Endothelial cell of umbilical vein (primary cell): ENCODE measurements at regions not wholly inside any gene's neighbourhood (a gene's known extent, or its start where the extent isn't known, plus 50 kb on each side); places are given as distances from the start of the nearest gene placed in this dataset.

Source experiments
- BruUV-seq: library from RNA; stranded (reverse); fragments of 400-500 nt; replicated peaks from 2 replicates; lab custom pipeline; 2021; lab: Mats Ljungman, UMichigan
- CTCF ChIA-PET: fragments of 300-600, 350-600 bp; sonication (Branson Sonifier 250); formaldehyde crosslinking; loops from one replicate; lab custom pipeline; 2021; ENCODE audit warnings: antibody characterized with exemption, inconsistent platforms; lab: Charles Lee
- POLR2A ChIA-PET: fragments of 300-600, 350-600 bp; sonication (Branson Sonifier 250); formaldehyde crosslinking; loops from one replicate; lab custom pipeline; 2021; ENCODE audit warnings: antibody characterized with exemption, inconsistent platforms; lab: Charles Lee
- DNase-seq: peaks from one replicate; pipeline ENCODE4 v3.0.0-alpha.2; 2011; ENCODE audit warnings: low read depth, low spot score
- FAIRE-seq: peaks from 2 replicates; lab custom pipeline; 2011; peaks lifted over from hg19 to GRCh38; lab: Jason Lieb, UNC
- H2AFZ ChIP-seq: 2 replicates; pipeline ENCODE4 v1.6.0; 2012; ENCODE audit warnings: low read depth, low read length, control low read depth, inconsistent platforms
- H3K27ac ChIP-seq: 2 replicates; pipeline ENCODE4 v1.5.1; 2011; ENCODE audit warnings: low read depth, mild to moderate bottlenecking, control low read depth, low read length, moderate library complexity; ENCODE audit not compliant: insufficient read depth
- H3K27me3 ChIP-seq, 2 experiments: 2 replicates each; pipeline versions ENCODE4 v1.6.0 to v1.6.1; 2011; ENCODE audit warnings: low read length in 2 of 2, mixed read lengths in 1 of 2; ENCODE audit not compliant: control insufficient read depth in 2 of 2, insufficient read depth in 2 of 2
- H3K36me3 ChIP-seq, 2 experiments: 2 replicates in 1 of 2; 3 replicates in 1 of 2; pipeline ENCODE4 v1.5.1; 2011; ENCODE audit warnings: low read length in 2 of 2, mild to moderate bottlenecking in 1 of 2, moderate library complexity in 1 of 2; ENCODE audit not compliant: control insufficient read depth in 2 of 2, insufficient read depth in 2 of 2; ENCODE audit errors: extremely low read depth in 1 of 2
- H3K4me1 ChIP-seq: 3 replicates; pipeline ENCODE4 v1.5.1; 2011; ENCODE audit warnings: mild to moderate bottlenecking, low read length; ENCODE audit not compliant: control insufficient read depth, insufficient read depth; ENCODE audit errors: extremely low read depth
- H3K4me2 ChIP-seq: 2 replicates; pipeline ENCODE4 v1.6.1; 2011; ENCODE audit warnings: low read length, control low read depth, mixed read lengths; ENCODE audit not compliant: insufficient read depth
- H3K4me3 ChIP-seq, 3 experiments: fragments of 200-600 bp in 1 of 3; sonication (generic), shearing (Covaris generic) in 1 of 3; replicated peaks in 1 of 3; 2 replicates each; pipeline ENCODE4 v1.5.1; 2011 to 2016; ENCODE audit warnings: control low read depth in 3 of 3, low read length in 3 of 3, mild to moderate bottlenecking in 2 of 3, inconsistent platforms in 1 of 3, low read depth in 1 of 3, moderate library complexity in 1 of 3; ENCODE audit not compliant: insufficient read depth in 1 of 3
- H3K79me2 ChIP-seq: 2 replicates; pipeline ENCODE4 v1.6.0; 2012; ENCODE audit warnings: low read length, inconsistent platforms; ENCODE audit not compliant: control insufficient read depth, insufficient read depth
- H3K9ac ChIP-seq: replicated peaks from 2 replicates; pipeline ENCODE3; 2011; ENCODE audit warnings: low read length, control low read depth; ENCODE audit not compliant: insufficient read depth; ENCODE audit errors: extremely low read depth
- H3K9me1 ChIP-seq: replicated peaks from 3 replicates; pipeline ENCODE4 v1.6.0; 2011; ENCODE audit warnings: mild to moderate bottlenecking, low read length; ENCODE audit not compliant: control insufficient read depth, insufficient read depth; ENCODE audit errors: extremely low read depth
- H3K9me3 ChIP-seq: replicated peaks from 2 replicates; pipeline ENCODE4 v1.5.1; 2012; ENCODE audit warnings: low read length, inconsistent platforms; ENCODE audit not compliant: control insufficient read depth, insufficient read depth
- H4K20me1 ChIP-seq: replicated peaks from 2 replicates; pipeline ENCODE3; 2011; ENCODE audit warnings: mild to moderate bottlenecking, low read length; ENCODE audit not compliant: control insufficient read depth, insufficient read depth; ENCODE audit errors: extremely low read depth
- EZH2 ChIP-seq: IDR thresholded peaks from 2 replicates; pipeline ENCODE4 v1.6.1; 2012; ENCODE audit warnings: borderline replicate concordance, low read depth, mild to moderate bottlenecking, moderate library complexity, low read length, inconsistent platforms; ENCODE audit not compliant: severe bottlenecking
- FOS ChIP-seq: IDR thresholded peaks from 2 replicates; pipeline ENCODE4 v1.6.1; 2011; ENCODE audit warnings: mild to moderate bottlenecking, low read length, moderate library complexity, borderline replicate concordance; ENCODE audit not compliant: insufficient read depth
- GATA2 ChIP-seq: IDR thresholded peaks from 2 replicates; pipeline ENCODE4 v1.7.0; 2011; ENCODE audit warnings: low read depth, mild to moderate bottlenecking, moderate library complexity, mixed read lengths, low read length; ENCODE audit not compliant: insufficient read length, insufficient read depth
- JUN ChIP-seq: IDR thresholded peaks from 2 replicates; pipeline ENCODE4 v1.6.1; 2011; ENCODE audit warnings: borderline replicate concordance, low read depth; ENCODE audit not compliant: insufficient read length, insufficient read depth
- MYC ChIP-seq: IDR thresholded peaks from one replicate; pipeline ENCODE4 v1.6.1; 2011; ENCODE audit warnings: mild to moderate bottlenecking, low read depth, low read length
- POLR2A ChIP-seq: IDR thresholded peaks from 2 replicates; pipeline ENCODE4 v1.6.1; 2012; ENCODE audit warnings: low read depth, mild to moderate bottlenecking, control low read depth, low read length
- POLR2AphosphoS5 ChIP-seq: IDR thresholded peaks from 2 replicates; pipeline ENCODE4 v1.6.1; 2012; ENCODE audit warnings: low read depth, mild to moderate bottlenecking, control low read depth, low read length, moderate library complexity; ENCODE audit not compliant: insufficient read depth
- dilution Hi-C: fragments of 300-500 bp; cut with MboI; formaldehyde crosslinking; loops from one replicate; pipeline ENCODE4 v1.15.0; 2019; ENCODE audit warnings: low sequenced_read_pairs; ENCODE audit not compliant: extremely low pct_ligation_motif_present
- intact Hi-C: fragments of 100-400 bp; cut with micrococcal nuclease; formaldehyde crosslinking; loops from one replicate; pipeline ENCODE4 v1.10.0; 2022
- TF ChIP-seq, protein P1 (sequence below): IDR thresholded peaks from 2 replicates; pipeline ENCODE4 v1.6.1; 2011; ENCODE audit not compliant: insufficient read depth, insufficient read length
- TF ChIP-seq, protein P2 (sequence below), 2 donors: IDR thresholded peaks; 1 replicate in 1 of 2; 2 replicates in 1 of 2; pipeline ENCODE4 v1.5.1; 2011; ENCODE audit warnings: low read length in 2 of 2, mild to moderate bottlenecking in 2 of 2, moderate library complexity in 2 of 2, control low read depth in 1 of 2, inconsistent platforms in 1 of 2, low read depth in 1 of 2; ENCODE audit not compliant: insufficient read depth in 1 of 2; ENCODE audit errors: extremely low read depth in 1 of 2

DNA sequence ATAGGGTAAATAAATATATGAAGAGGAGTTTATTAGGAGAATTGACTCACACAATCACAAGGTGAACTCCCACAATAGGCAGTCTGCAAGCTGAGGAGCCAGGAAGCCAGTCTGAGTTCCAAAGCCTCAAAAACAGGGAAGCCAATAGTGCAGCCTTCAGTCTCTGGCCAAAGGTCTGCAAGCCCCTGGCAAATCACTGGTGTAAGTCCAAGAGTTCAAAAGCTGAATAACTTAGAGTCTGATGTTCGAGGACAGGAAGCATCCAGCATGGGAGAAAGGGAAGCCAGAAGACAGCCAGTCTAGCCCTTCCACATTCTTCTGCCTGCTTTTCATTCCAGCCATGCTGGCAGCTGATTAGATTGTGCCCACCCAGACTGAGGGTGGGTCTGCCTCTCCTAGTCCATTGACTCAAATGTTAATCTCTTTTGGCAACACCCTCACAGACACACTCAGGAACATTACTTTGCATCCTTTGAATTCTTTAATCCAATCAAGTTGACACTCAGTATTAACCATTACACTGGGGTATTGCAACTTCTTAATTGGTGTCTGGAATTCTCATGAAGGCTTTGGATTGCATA, 736.5 kb upstream of the LMO3 start:
- no TSS peak for BruUV-seq
- H3K4me3 ChIP-seq = no peak overlapping the region
- intact Hi-C loops = no loop called here
- no peaks in the 10 kb centered on the region for H3K27me3 ChIP-seq
- no peaks in the 10 kb centered on the region for H3K4me1 ChIP-seq
- no peak overlapping the region for H3K9ac ChIP-seq
- H3K9me3 ChIP-seq = no peaks in the 10 kb centered on the region
- DNase-seq (no peak), FAIRE-seq (no peak)
- H2AFZ ChIP-seq = no peak overlapping the region
- no peak overlapping the region for H3K4me2 ChIP-seq
- H4K20me1 ChIP-seq = no peaks in the 10 kb centered on the region
- H3K27ac ChIP-seq = no peak overlapping the region
- POLR2A ChIA-PET = no interaction called here
- dilution Hi-C loops = no loop called here
- H3K79me2 ChIP-seq = no peaks in the 10 kb centered on the region
- H3K9me1 ChIP-seq = no peaks in the 10 kb centered on the region
- CTCF ChIA-PET = no interaction called here
- H3K36me3 ChIP-seq = no peaks in the 10 kb centered on the region
- no peak for TF ChIP-seq POLR2AphosphoS5
- TF ChIP-seq FOS = no peak
- no peak for TF ChIP-seq GATA2
- no peak for TF ChIP-seq MYC
- no peak for TF ChIP-seq EZH2
- no peak for TF ChIP-seq JUN
- TF ChIP-seq, protein P1, sequence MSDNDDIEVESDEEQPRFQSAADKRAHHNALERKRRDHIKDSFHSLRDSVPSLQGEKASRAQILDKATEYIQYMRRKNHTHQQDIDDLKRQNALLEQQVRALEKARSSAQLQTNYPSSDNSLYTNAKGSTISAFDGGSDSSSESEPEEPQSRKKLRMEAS = no peak
- TF ChIP-seq, protein P2, sequence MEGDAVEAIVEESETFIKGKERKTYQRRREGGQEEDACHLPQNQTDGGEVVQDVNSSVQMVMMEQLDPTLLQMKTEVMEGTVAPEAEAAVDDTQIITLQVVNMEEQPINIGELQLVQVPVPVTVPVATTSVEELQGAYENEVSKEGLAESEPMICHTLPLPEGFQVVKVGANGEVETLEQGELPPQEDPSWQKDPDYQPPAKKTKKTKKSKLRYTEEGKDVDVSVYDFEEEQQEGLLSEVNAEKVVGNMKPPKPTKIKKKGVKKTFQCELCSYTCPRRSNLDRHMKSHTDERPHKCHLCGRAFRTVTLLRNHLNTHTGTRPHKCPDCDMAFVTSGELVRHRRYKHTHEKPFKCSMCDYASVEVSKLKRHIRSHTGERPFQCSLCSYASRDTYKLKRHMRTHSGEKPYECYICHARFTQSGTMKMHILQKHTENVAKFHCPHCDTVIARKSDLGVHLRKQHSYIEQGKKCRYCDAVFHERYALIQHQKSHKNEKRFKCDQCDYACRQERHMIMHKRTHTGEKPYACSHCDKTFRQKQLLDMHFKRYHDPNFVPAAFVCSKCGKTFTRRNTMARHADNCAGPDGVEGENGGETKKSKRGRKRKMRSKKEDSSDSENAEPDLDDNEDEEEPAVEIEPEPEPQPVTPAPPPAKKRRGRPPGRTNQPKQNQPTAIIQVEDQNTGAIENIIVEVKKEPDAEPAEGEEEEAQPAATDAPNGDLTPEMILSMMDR (IDR thresholded peaks at IDR 0.05; ENCODE audit: extremely low read depth in 1 of 2, insufficient read depth in 1 of 2, low read depth in 1 of 2, low read length in 2 of 2) = no peak
- TF ChIP-seq POLR2A = no peak
